ENCODE measurements at regions not wholly inside any gene's neighbourhood (a gene's known extent, or its start where the extent isn't known, plus 50 kb on each side); places are given as distances from the start of the nearest gene placed in this dataset.

GRCh38 chr18:11391661-11392060 is 217.7 kb upstream of the SLC35G4 start:
- TF ChIP-seq CTCF (IDR thresholded peaks at IDR 0.05 in 8 of 11, conservative IDR thresholded peaks at IDR 0.05 in 3 of 11) = no peak
- no peak for TF ChIP-seq POLR2A (IDR thresholded peaks at IDR 0.05)
- TF ChIP-seq POLR2AphosphoS5 (IDR thresholded peaks at IDR 0.05) = no peak
